RWPE1 (cell line): ENCODE measurements at regions not wholly inside any gene's neighbourhood (a gene's known extent, or its start where the extent isn't known, plus 50 kb on each side); places are given as distances from the start of the nearest gene placed in this dataset.

Experiments
- CTCF ChIA-PET: fragments of 350-600 bp; sonication (Branson Sonifier 250); formaldehyde crosslinking; extraction: SDS; loops from one replicate; lab custom pipeline; 2021; lab: Yijun Ruan, JAX
- POLR2A ChIA-PET: fragments of 400-600 bp; formaldehyde crosslinking; extraction: SDS; loops from one replicate; lab custom pipeline; 2020; ENCODE audit warnings: antibody characterized with exemption; ENCODE audit not compliant: low non-redundant PET; lab: Yijun Ruan, JAX
- DNase-seq: peaks from one replicate; pipeline ENCODE4 v3.0.0; 2012; ENCODE audit warnings: low spot score
- H3K27ac ChIP-seq: fragments of 450-650 bp; 2 replicates; pipeline ENCODE4 v1.5.1; 2017
- CTCF ChIP-seq: fragments of 450-650 bp; conservative IDR thresholded peaks from 2 replicates; pipeline ENCODE4 v1.5.1; 2017; ENCODE audit warnings: low read depth, mild to moderate bottlenecking

- DNase-seq = no peak
- ChIA-PET CTCF (interaction anchor here (0.5 kb wide), 1 partner anchor 575 kb away, joined by 3 read pairs; no protein-coding TSS in a partner anchor), POLR2A (no interaction called here)
- no peak overlapping the region for H3K27ac ChIP-seq
- no peak for TF ChIP-seq CTCF
Observed at GRCh38 chr12:46945591-46945990, 119.8 kb upstream of the SLC38A4 start.

DNA sequence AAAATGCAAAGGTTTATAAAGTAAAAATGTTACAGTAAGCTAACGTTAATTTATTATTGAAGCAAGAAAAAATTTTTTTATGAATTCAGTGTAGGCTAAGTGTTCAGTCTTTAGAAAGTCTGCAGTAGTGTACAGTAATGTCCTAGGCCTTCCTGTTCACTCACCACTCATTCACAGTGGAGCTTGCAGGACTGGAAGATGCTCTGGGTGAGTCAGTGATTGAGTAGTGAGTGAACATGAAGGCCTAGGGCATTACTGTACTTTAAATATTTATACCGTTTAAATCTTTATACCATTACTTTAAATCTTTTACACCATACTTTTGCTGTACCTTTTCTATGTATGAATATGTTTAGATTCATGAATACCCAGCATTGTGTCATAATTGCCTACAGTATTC is 120.3 kb upstream of the SLC38A4 start:
- no peak for TF ChIP-seq CTCF
- DNase-seq = no peak
- CTCF ChIA-PET = no interaction called here
- H3K27ac ChIP-seq = no peak overlapping the region
- POLR2A ChIA-PET = no interaction called here

- ChIA-PET CTCF (no interaction called here), POLR2A (no interaction called here)
- TF ChIP-seq CTCF = no peak
- DNase-seq = no peak
- no peak overlapping the region for H3K27ac ChIP-seq
Observed at GRCh38 chr12:46948936-46949545, 123.2 kb upstream of the SLC38A4 start.

- H3K27ac ChIP-seq = no peak overlapping the region
- CTCF ChIA-PET = interaction anchor here (0.7 kb wide), 1 partner anchor 40 kb away, joined by 4 read pairs; no protein-coding TSS in a partner anchor
- POLR2A ChIA-PET = no interaction called here
- TF ChIP-seq CTCF = no peak
- DNase-seq = peak; percentile 19
Observed at GRCh38 chr12:46950094-46950493, 124.3 kb upstream of the SLC38A4 start.

DNA sequence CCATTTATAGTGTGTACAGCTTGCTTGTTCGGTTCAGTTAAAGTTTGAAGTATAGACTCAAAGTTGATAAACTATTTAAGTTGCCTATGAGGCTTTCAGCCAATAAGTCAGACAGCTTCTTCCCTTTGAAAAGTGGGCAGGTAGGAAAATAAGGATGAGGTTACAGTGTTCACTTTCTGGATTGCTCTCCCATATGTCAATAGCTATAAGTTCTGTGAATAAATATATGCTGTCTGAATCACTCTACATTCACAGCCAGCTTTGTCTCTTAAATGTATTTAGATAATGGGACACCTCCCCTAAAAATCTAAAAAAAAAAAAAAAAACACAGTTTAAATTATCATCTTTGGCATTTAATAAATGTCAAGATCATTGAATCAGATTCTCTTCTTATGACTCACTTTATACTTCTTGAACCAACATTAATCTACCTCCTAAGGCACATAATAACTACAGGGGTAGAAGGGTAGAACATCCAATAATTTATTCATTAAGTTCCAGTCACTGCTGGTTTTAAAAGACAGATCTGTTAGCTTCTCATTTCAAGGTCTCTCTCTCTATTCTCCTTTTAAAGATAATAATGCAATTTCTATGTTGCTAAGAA is 126.4 kb upstream of the PCED1B start:
- ChIA-PET POLR2A (no interaction called here), CTCF (interaction anchor here (0.6 kb wide), 2 partner anchors 669 to 882 kb away, joined by 4 read pairs; no protein-coding TSS in a partner anchor)
- TF ChIP-seq CTCF = no peak
- DNase-seq = no peak
- H3K27ac ChIP-seq = no peak overlapping the region

DNA sequence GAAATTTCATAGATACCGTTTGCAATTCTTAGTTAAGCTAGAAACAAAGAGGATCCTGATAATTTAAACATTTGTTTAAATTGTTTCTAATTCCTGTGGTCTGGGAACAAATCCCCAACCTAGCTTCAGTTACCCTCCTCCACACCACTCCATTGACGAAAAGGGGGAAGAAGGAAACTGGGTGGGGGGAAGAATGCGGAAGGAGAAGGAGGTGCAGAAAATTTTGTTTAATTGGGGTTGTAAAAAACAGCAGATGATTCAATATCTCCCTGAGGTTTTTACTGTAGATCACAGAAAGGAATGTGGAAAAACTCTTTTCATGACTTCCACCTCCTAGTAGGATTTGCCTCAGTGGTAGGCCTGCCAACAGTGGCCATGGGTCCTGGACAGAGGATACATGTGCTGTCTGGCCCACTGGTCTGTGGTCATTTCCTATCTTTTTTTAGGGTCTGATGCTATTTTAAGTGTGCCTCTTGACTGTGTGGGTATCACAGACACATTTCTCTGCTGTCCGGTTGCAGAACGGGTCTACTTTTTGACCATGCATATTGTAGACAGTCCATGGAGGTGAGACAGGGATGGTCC is 122.9 kb upstream of the PCED1B start:
- H3K27ac ChIP-seq = no peak overlapping the region
- CTCF ChIA-PET = no interaction called here
- DNase-seq = no peak
- no peak for TF ChIP-seq CTCF
- POLR2A ChIA-PET = no interaction called here
